Right lobe of liver (tissue), 6 donors: ENCODE measurements at regions not wholly inside any gene's neighbourhood (a gene's known extent, or its start where the extent isn't known, plus 50 kb on each side); places are given as distances from the start of the nearest gene placed in this dataset.

Source experiments
- ATAC-seq, 4 donors: fragments of 200-7000 bp; cut with Tn5 transposase; one replicate each; pipeline ENCODE4 v1.9.1; 2020; ENCODE audit warnings: mild to moderate bottlenecking in 4 of 4, moderate library complexity in 4 of 4
- DNase-seq, 3 donors: peaks; one replicate each; pipeline ENCODE4 v3.0.0-alpha.2; 2020
- H3K27ac ChIP-seq, 3 donors: fragments of 200-600 bp; one replicate each; pipeline ENCODE4 v1.8.0; 2022
- H3K27me3 ChIP-seq, 2 donors: fragments of 200-600 bp; one replicate each; pipeline ENCODE4 v1.8.0; 2022
- H3K36me3 ChIP-seq, 4 donors: fragments of 200-600 bp; sonication (generic) in 1 of 4; one replicate each; pipeline versions ENCODE4 v1.5.1 to v1.8.0; 2017 to 2022; ENCODE audit warnings: control low read depth in 1 of 4
- H3K4me1 ChIP-seq, 4 donors: fragments of 200-600 bp; sonication (generic) in 1 of 4; one replicate each; pipeline versions ENCODE4 v1.5.1 to v1.8.0; 2017 to 2022; ENCODE audit warnings: control low read depth in 1 of 4
- H3K4me3 ChIP-seq, 3 donors: fragments of 200-600 bp; one replicate each; pipeline ENCODE4 v1.8.0; 2022
- H3K9me3 ChIP-seq, 4 donors: fragments of 200-600 bp; sonication (generic) in 1 of 4; one replicate each; pipeline versions ENCODE4 v1.5.1 to v1.8.0; 2017 to 2022; ENCODE audit warnings: control low read depth in 1 of 4
- POLR2A ChIP-seq: fragments of 450-650 bp; IDR thresholded peaks from one replicate; pipeline ENCODE4 v1.6.1; 2017; ENCODE audit warnings: antibody characterized with exemption, mild to moderate bottlenecking
- WGBS: methylation state at CpG from one replicate; pipeline ENCODE4 v1.1.6; 2018; ENCODE audit warnings: low coverage, low lambda C conversion rate; ENCODE audit not compliant: insufficient coverage; ENCODE audit errors: missing lambda C conversion rate; 5-methylcytosine and 5-hydroxymethylcytosine counted together
- intact Hi-C, 2 donors: fragments of 100-400 bp; cut with DNase I; formaldehyde crosslinking; loops; one replicate each; pipeline versions ENCODE4 v1.11.2 to v1.14.1; 2022
- TF ChIP-seq, protein P1 (sequence below), 4 donors: fragments of 200-600 bp in 3 of 4; fragments of 450-650 bp in 1 of 4; IDR thresholded peaks; one replicate each; pipeline versions ENCODE4 v1.5.1 to v1.8.0; 2016 to 2022; ENCODE audit warnings: antibody characterized with exemption in 4 of 4, mild to moderate bottlenecking in 2 of 4
- donor health status: DM: no; HTN: yes; CAD: no.
- donor health status: DM: no; HTN: no; CAD: no.
- donor health status: DM: no; HTN: no; CAD: no.
- donor health status: DM: no; HTN: yes; CAD: no.
- donor health status: DM: no; HTN: yes; CAD: no.

DNA sequence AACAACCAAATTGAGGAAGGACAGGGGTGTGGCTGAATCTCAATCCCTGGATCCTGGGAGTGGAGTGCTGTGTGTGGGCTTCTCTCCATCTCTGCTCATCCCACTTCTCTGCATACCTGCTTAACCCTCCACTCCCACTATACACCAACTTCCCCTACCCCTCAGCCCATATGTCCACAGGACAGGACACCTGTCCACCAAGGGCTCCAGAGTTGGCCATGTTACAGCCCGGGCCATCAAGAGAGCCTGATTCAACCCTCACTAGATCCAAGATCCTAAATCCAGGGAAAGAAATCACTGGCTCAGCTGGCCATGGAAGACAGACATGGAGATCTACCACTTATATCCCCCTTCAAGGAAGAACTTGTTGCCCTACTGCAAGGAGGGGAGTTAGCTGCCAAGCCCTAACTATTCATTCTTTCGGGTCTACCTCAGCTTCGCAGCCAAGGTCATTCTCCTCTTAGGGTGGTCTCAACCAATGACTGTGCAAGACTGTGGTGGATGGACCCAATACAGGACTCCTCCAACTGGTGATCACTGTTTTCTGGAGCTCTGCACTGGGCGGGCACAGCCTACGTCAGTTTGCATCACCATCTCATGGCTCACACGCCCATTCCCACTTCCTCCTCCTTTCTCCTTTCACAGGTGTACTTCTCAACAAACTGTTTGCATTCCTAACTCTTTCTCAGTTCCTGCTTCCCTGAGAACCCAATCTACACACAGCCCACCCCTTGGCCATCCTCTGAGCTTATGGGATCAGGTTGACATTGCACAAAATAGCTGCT is 53.7 kb upstream of the ZBTB43 start:
- TF ChIP-seq, protein P1, sequence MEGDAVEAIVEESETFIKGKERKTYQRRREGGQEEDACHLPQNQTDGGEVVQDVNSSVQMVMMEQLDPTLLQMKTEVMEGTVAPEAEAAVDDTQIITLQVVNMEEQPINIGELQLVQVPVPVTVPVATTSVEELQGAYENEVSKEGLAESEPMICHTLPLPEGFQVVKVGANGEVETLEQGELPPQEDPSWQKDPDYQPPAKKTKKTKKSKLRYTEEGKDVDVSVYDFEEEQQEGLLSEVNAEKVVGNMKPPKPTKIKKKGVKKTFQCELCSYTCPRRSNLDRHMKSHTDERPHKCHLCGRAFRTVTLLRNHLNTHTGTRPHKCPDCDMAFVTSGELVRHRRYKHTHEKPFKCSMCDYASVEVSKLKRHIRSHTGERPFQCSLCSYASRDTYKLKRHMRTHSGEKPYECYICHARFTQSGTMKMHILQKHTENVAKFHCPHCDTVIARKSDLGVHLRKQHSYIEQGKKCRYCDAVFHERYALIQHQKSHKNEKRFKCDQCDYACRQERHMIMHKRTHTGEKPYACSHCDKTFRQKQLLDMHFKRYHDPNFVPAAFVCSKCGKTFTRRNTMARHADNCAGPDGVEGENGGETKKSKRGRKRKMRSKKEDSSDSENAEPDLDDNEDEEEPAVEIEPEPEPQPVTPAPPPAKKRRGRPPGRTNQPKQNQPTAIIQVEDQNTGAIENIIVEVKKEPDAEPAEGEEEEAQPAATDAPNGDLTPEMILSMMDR (IDR thresholded peaks at IDR 0.05): no peak
- no peak for TF ChIP-seq POLR2A
- ATAC-seq: no peak

DNA sequence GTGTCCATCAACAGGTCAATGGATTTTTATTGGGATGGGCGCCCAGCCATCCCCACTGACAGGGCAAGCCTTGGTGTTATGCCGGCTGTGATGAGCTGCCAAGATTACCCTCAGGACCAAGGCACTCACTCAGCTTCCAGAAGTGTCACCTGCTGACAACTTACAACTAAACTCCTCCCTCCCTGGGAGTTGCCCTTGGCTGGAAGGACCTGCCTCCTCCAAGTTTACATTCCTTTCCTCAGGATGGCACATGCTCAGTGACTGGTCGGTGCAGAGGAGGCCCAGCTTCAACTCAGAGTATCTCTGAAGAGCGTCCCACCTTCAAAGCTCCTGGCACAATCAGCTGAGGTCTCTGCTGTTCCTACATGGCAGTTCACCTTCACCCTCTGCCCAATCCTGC is 52.5 kb upstream of the ZBTB43 start:
- intact Hi-C loops: no loop called here

More for the DNA sequence above, 53.7 kb upstream of the ZBTB43 start:
- no peak overlapping the region for H3K27ac ChIP-seq
- intact Hi-C loops: no loop called here
- no peak for DNase-seq
- H3K36me3 ChIP-seq: no peaks in the 10 kb centered on the region
- no peaks in the 10 kb centered on the region for H3K9me3 ChIP-seq
- H3K27me3 ChIP-seq: no peaks in the 10 kb centered on the region
- 66% methylated on average over 4 of the region's 6 CpGs for WGBS
- no peak overlapping the region for H3K4me3 ChIP-seq
- no peaks in the 10 kb centered on the region for H3K4me1 ChIP-seq

DNA sequence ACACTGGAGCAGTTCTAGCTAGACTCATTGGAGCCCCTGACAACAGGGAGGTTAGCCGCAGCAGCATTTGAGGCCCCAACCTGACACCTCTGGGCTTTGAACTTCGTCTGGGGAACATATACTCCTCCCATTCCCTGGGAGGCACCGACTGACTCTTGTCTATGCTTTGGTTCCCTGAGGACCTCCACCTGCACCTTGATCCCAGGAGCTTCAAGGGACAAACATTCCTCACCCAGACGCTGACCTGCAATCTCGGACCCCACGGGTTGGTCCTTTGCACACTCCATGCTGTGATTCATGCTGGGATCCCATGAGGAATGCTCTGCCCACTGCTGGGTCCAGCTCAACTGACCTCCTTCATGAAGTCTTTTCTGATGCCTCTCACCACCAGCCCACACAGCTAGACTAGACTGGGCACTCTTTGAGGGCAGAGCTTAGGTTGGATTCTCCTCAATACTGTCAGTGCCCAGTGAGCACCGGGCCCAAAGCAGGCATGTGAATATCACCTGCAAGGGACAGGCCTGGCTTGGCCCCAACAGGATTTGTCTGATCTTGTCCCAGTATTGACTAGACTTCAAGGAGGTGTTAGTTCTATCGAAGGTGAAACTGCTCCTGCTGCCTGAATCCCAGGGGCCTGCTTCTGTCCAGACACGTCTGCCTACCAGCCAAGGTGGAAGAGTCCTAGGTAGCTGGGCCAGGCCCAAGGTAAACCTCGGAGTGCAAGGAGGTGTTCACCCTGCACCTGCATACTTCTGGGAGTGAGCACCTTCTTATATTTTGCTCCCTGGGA is 51.8 kb upstream of the ZBTB43 start:
- no peak overlapping the region for H3K4me3 ChIP-seq
- H3K4me1 ChIP-seq: no peaks in the 10 kb centered on the region
- H3K36me3 ChIP-seq: no peaks in the 10 kb centered on the region
- no peaks in the 10 kb centered on the region for H3K9me3 ChIP-seq
- intact Hi-C loops: no loop called here
- ATAC-seq (no peak), DNase-seq (peak in 1 of 3 donors; percentile 26)
- TF ChIP-seq, protein P1 (IDR thresholded peaks at IDR 0.05): no peak
- no peak for TF ChIP-seq POLR2A
- no peaks in the 10 kb centered on the region for H3K27me3 ChIP-seq
- 84% methylated on average over 7 of the region's 10 CpGs for WGBS
- no peak overlapping the region for H3K27ac ChIP-seq

More for the DNA sequence above, 52.5 kb upstream of the ZBTB43 start:
- Histone ChIP-seq H3K27me3 (no peaks in the 10 kb centered on the region), H3K36me3 (no peaks in the 10 kb centered on the region), H3K27ac (no peak overlapping the region), H3K4me1 (no peaks in the 10 kb centered on the region), H3K4me3 (no peak overlapping the region), H3K9me3 (no peaks in the 10 kb centered on the region)
- TF ChIP-seq POLR2A: no peak
- TF ChIP-seq, protein P1 (IDR thresholded peaks at IDR 0.05): no peak
- no peak for ATAC-seq
- WGBS: 69% methylated on average over 4 of the region's 4 CpGs
- no peak for DNase-seq

DNA sequence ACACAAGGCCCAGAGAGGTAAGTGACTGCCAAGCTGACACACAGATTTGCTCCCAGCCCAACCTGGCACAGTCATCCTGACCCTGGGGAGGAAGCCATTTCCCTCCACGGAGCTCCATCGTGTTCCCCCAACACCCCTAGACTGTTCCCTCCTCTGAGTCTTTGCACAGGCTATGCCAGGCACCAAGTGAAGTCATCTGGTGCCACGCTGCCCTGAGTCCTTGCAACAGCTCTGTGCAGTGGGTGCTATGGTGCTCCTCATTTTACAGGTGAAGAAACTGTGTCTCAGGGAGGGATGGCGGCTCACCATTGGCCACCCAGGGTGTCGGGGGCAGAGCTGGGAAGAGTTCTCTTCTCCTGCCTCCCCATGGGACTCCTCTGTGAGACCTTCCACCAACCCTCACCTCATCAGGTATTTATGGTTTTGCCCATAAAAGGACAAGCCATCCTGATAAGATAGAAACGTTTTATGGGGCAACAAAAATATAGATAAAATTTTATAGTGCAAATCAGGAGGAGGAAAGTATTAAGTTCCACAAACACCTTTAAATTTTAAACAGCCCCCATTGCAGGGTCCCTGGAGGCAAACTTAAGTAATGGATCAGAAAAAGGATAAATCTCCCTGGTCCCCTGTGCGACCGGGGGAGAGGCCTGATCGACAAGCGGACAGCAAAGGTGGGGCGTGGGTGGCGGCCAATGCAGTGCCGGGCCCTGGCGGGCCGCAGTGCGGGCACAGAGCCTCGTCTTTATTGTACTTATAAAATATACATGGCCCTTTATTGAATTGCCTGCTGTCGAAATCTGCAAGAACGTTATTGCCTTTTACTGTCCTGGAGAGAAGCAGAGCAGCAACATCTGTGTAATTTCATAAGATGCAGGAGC is 50.2 kb upstream of the ZBTB43 start:
- 70% methylated on average over 14 of the region's 19 CpGs for WGBS
- H3K4me3 ChIP-seq: no peak overlapping the region
- H3K9me3 ChIP-seq: no peaks in the 10 kb centered on the region
- intact Hi-C loops: no loop called here
- no peaks in the 10 kb centered on the region for H3K36me3 ChIP-seq
- no peaks in the 10 kb centered on the region for H3K27me3 ChIP-seq
- TF ChIP-seq, protein P1 (IDR thresholded peaks at IDR 0.05): no peak
- no peak for TF ChIP-seq POLR2A
- ATAC-seq: no peak
- peak in 1 of 3 donors; percentile 26 for DNase-seq
- H3K4me1 ChIP-seq: no peaks in the 10 kb centered on the region
- no peak overlapping the region for H3K27ac ChIP-seq
